NK-92 treated with Interleukin-12 subunit alpha and Interleukin-12 subunit beta, amount 100 ng/mL, for 24 hours (cell line): ENCODE measurements at regions not wholly inside any gene's neighbourhood (a gene's known extent, or its start where the extent isn't known, plus 50 kb on each side); places are given as distances from the start of the nearest gene placed in this dataset.

Experiments used
- DNase-seq: peaks from one replicate; lab custom pipeline; 2025; lab: John Stamatoyannopoulos, UW

DNA sequence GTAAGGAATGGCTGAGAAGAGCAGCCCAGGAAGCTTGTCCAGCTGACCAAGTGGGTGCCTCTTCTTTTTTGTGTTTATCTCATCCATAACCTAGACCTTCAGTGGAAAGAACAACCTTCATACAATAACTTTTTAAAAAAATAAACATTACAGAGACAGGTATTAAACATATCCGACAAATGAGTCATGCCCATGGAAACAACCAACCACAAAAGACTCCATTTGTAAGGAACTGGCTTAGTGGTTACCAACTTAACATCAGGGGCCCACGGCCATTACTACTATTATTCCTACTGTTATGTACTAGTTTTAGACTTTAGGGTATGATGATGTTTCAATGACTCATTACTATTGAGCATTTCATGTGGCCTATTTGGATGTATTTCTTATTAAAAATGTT, 191.7 kb upstream of the SERP2 start:
- no peak for DNase-seq

DNA sequence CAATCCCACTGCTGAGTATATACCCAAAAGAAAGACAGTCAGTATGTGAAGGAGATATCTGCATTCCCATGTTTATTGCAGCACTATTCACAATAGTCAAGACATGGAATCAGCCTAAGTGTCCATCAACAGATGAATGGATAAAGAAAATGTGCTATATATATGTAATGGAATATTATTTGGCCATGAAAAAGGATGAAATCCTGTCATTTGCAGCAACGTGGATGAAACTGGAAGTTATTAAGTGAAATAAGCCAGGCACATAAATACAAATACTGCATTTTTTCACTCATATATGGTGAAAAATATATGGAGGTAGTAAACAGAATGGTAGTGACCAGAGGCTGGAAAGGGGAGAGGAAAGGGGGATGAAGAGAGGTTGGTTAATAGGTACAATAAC, 188.9 kb upstream of the SERP2 start:
- DNase-seq = no peak

DNA sequence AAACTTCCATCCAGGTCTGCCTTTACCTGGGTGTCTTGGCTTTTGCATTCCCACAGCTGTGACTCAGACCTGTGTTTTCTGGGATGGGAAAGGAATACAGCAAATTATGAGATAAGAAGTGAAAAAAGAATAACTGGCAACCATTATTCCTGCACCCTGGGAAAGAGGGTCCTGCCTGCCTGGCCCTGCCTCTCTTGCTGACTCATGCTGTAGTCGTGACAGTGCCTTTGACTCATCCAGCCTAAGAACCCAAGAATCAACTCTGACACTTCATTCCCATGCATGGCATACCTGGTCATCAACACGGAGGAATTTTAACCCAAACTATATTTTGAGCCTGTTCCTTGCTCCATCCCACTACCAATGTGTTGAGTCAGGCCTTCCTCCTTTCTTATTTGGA, 185.4 kb upstream of the SERP2 start:
- no peak for DNase-seq

DNA sequence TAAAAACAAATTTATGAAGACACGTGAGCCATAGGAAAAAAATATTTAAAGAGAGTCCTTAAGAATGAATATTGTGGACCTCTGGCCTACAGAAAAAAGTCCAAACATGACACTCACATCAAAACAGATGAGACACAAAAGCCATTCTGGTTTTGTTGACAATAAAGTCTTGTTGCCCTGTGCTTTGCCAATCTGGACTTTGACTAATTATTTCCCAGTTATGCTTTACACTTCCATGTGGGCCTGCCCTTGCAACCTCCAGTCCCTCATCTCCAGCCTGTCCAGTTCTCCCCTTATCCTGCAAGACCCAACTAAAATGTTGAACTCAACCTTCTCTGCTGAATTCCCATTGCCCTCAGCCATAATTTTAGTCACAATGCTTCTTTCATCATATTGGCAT, 184.5 kb upstream of the SERP2 start:
- DNase-seq = no peak

DNA sequence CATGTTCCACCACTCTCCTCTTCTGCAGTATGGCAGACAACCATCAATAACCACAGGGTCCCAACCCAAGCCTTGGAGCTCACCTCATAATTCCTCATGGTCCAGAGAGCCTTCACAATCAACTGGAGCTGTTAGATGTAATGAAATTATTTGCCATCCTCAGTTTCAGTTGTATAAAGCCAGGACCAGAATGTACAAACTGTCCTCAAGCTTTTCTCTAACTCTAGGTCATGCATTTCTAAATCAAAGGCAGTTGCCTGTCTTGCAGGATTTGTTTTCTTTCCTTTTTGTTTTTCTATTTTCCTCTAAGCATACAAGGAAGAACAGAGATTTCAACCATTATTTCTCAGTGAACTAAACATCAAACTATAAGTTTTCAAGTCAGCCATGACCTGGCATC, 182.5 kb upstream of the SERP2 start:
- no peak for DNase-seq

DNA sequence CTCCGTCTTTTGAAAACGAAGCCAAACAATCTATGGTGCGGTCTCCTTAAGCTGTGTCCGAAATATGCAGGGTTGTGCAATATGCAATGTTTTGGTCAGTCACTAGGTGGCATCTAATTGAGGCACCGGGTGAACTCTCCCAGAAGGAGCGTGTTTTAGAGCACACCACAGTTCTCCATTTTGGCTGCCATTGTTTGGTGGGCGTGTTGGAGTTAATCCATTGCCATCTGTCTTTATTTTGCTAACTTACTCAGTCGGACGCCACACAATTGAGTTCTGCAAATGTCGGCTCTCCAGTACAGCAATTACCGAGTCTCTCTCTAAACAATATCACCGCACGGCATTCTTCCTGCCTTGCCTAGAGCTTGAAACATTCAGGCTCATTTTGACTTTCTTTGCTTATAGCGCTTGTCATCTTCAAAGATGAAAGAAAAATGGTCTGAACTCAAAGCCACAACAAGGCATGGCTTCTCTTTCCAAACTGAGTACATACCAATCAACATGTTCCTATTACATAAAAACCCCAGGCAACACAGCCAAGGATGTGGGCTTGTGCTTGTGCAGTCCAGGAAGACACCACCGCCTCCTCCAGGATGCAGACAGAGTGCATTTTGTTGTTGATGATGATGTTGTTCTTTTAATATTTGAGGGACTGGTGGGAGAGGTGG, 182.0 kb upstream of the SERP2 start:
- DNase-seq = no peak

DNA sequence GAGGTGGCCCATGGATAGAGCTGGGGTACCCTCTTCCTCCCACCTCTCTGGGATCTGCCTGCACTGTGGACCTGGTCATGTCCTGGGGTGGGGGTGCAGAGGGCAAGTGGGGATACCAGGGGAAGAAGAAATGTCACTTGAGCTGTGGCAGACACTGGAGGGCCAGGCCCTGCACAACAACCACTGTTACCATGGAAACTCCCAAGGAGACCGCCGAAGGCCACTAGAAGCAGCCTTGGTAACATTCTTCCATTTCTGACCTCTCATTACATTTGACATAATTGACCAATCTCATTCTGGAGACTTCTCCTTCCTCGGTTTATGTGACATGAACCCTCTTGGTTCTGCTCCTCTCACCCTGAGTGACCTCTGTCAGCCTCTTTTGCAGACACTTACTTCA, 179.9 kb upstream of the SERP2 start:
- no peak for DNase-seq

DNA sequence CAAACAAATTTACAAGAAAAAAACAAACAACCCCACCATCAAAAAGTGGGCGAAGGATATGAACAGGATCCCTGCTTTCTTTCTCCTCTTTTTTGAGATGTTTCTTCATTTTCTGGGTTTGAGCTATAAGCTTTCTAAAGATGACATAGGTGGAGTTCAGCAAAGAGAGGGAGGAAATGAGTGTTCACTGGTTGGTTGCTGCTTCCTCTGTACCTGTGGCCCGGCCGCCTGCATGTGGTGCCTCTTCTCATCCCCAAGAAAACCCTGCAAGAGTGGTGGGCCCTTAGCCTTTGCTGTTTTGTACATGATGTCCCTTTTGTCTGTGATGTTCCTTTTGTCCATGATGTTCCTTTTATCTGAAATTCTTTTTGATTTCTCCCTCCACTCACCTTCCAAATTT, 178.4 kb upstream of the SERP2 start:
- no peak for DNase-seq

DNA sequence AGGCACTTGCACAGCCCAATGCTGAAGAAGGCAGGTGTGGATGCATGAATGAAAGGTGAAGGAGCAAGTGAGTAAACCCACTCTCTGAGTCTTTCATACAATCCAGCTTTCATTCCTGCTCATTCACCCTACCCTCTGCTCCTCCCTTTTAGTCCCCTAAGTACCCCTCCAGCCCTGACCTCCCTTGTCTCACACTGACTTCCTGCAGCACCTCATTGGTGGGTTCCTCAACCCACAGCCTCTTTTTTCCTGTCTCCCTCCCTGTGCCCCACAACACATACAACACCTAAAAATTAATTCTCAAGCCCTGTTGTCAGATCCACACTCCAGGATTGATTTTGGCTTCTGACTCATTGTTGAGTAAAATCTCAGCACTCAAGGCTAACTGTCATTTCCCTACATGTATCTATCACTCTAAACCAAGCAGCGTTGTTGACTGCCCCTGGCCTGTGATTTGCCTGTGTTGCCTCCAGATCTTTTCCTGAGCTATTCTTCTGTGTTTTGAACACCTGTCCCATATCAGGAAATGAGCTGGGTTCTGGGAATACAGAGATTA, 177.3 kb upstream of the SERP2 start:
- no peak for DNase-seq

DNA sequence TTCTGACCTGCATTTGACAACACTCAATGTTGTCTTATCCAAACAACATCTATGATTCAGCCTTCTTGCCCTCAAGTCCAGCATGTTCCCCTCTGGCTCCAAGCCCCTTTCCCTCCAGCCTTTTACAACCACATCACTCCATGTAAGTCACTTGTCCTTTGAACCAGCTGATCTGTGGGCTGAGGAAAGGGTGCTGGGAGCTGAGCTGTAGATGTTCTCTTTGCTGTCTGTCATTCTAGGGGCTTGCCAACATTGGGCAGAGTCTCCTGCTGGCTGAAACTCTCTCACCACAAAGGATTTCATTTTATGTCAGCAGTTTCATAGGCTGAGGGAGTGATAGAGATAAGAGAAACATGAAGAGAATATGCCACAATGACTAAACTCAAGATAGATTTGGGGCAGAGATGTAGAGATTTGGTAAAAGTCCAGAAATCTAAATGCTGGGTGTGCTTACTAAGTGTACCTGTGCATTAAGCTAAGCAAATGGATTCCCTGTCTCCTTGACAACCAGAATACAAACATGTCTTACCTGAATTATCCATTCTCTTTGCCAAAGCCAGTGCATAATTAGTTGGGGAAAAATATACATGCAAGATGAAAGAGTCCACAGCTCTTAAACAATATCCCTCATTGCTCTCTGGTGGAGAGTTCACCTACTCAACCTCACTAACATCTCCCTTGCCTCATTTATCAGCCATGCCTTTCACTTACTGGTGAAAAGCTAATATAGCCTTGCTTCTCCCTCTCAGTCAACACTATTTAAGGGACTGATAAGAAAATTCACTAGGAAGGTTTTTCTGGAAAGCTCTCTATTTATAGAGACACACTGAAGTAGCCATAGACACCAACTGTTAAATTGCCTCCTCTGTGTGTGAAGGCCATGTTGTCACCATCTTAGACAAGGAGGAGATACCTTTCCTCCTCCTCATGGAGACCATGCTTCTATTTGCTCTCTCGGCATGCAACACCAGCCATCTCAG, 175.5 kb upstream of the SERP2 start:
- DNase-seq = no peak

DNA sequence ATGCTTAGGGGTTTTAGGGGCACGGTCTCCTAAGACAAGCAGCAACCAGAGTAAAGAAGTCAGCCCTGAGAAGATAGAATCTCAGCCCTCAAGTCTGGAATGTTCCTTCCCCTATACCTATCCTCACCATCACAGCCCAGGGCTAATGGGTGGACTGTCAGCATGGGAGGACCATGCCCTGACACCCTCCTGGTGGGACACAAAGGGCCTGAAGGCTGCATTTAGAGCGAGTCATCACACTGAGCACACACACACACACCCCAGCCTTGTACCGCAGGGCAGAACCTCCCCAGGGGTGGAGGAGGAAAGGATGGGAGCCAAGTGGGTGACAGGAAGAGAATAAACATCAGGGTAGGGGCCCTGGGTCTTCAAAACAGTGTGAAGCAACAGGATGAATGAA, 174.8 kb upstream of the SERP2 start:
- DNase-seq = no peak

DNA sequence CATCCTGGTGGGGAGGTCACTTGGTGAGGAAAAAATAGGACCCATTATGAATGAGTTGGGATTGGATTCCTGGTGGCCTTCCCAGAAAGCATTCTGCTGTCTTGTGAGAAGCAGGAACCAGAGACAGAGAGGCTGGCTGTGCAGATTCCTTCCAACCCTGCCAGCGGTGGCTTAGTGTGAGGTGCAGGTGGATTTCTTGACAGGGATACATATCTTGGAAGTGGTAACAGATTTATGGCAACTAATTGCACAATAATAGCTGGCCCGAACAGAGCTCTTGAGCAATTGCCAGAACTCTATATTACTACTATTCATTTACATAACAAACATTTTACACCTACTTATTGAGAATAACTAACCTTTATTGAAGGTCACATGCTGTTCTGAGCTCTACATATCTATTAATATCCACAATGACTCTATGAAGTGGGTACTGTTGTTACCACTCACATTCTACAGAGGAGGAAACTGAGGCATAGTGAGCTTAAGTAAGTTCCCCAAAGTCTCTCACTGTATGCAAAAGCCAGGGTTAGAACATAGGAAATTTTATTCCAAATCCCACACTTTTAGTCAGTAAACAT, 173.9 kb upstream of the SERP2 start:
- no peak for DNase-seq

DNA sequence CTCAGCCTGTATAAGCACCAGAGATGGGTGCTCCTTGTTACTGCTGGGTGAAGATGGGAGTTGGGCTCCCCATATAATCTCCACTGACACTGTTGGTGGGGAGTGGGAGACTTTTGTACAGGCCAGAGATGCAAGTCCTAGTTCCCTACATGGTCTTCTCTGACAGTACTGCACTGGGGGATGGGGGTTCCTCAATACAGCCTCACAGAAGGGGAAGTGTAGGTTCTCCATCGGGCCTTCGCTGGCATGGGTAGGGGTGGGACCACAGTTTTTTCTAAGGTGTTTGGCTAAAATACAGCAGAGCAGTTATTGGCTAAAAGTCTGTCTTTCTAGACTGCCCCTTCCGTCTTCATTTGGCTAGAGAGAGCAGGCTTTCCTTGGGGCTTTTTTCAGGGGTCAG, 167.2 kb upstream of the SERP2 start:
- no peak for DNase-seq

DNA sequence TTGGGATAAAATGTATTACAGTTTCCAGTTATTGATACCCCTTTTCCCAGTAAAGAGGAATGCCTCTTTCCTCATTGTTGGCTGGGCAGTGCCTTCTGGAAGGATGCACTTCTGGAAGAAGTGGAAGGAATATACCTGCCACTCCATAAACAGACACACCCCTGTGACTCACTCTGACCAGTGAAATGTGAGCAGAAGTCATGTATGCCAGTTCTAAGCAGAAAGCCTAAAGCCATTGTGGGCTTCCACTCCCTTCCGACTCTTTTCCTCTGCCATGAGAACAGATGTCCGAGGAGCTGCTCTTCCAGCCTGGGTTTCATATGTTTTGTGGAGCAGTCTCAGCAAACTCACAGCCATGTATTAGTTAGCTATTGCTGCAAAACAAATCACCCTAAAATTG, 166.1 kb upstream of the SERP2 start:
- no peak for DNase-seq

DNA sequence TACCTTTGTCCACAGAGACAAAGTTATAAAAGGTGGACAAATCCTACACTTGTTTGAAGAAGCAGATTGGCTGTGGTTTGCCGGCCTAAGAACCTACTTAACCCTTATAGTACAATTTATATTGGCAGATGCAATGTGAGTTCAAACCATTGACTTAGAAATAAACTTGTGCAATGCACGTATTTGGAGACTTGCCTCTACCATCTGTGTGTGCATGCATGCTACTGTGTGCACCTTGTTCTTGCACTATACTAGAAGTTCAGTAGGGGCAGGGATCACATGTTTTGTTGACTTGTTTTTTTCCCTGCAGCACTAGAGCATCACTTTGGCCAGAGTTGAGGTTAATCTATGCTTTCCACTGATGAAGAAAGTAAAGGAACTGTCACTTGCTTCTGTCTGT, 163.1 kb upstream of the SERP2 start:
- DNase-seq = no peak

DNA sequence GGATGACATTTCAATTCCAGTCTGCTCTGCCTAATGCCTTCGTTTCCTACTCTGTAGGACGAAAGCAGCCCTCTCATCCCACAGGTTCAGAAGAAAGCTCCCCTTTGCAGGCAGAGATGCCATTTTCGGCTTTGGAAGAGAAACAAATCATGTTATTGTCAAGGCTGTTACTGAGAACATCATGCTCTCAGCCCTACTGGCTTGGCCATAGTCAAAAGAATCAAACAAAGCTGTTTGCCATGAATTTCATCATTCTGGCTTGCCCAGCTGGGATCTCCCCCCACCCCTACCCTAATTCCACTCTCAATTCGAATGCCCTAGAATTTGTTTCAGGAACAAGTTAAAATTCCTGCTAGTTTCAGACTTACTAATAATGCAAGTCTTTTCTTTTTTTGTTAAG, 162.3 kb upstream of the SERP2 start:
- no peak for DNase-seq

DNA sequence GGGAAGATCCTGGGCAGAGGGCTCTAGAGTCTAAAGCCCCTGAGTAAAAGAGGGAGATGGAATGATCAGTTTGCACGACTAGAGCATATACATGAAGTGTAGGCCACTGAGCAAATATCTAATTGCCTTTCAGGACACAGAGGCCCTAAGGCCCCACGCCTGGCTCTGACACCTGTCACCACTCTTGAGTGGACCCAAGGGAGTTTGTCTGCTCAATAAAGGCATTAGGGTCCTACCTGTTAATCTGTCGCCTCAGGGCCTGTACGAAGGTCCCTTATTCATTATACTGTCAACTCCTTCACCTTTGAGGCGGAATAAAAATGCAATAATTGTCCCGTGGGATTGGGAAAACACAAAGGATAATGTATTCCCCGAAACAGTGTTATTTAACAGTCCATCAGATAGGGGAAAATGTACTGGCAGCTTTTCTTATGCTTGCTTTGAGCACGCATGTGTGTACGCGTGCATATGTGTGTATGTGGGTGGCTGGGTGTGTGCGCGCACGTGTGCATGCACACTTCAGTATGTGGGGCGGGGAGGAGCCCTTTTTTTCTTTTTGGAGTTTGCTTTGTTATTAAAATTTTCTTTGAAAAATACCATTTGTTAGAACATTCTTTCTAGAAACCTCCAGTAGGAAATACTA, 161.8 kb upstream of the SERP2 start:
- DNase-seq = no peak

DNA sequence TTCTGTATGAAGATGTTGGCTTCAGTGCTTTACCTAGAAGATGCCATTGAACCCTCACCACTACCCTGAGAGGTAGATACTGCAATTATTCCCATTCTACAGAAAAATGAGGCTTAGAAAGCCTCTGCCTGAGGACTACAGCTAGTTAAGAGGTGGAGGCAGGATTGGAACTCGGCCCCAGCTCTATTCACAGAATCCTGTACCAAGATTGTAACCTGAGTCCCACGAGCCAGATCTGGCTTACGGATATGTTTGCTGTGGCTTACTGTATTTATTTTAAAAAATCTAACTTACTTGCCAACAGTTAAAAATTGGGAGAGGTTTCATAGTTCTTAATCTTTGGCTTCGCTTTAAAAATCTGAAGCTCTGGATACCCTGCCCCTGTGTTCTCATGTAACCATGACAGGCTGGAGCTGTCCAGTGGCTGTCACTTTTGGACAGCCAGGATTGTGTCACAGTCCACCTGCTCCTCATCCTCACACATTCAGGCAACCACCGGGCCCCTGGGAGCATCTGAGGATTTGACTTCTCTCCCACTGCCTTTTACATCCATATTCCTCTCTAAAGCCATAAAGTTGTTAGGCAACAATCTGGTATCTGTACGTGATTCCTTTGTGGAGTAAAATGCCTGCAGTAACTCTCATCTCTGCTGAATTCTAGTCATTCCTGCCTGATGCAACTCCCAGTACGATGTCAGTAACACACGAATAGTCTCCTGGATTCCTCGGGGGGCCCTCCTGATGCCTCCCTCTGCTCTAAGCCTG, 160.8 kb upstream of the SERP2 start:
- DNase-seq = no peak

DNA sequence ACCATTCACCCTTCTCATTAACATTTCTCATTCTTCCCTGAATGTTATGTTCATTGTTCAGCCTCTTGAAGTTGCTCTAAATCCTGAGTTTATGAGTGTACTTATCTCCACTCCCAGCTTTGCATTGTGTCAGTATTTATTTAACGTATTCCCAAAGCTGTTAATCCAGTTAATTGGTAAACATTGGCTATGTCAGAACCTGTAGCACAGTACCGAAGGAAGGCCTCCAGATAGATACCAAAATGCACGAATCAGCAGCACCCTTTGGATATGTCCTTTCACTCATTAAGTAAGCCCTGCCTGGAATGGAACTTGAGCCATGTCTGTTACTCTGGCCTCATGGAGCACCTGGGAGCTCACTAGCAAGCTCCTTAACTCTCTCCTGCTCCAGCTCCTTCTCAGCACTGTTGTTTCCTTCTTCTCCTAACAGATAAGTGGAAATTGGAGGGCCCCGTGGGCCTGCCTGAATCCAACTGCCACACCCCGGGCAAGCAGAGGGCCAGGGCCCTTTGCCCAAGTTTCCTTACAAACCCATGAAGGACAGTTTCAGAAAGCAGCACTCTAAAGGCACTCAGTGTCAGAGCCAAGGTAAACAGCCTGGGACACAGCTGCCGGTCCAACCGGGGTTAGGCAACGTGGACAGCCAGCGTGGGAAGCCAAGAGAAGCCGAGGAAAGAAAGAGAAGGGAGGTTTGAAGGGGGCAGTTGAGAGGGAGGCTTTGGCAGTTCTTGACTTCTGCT, 155.0 kb upstream of the SERP2 start:
- DNase-seq = no peak

DNA sequence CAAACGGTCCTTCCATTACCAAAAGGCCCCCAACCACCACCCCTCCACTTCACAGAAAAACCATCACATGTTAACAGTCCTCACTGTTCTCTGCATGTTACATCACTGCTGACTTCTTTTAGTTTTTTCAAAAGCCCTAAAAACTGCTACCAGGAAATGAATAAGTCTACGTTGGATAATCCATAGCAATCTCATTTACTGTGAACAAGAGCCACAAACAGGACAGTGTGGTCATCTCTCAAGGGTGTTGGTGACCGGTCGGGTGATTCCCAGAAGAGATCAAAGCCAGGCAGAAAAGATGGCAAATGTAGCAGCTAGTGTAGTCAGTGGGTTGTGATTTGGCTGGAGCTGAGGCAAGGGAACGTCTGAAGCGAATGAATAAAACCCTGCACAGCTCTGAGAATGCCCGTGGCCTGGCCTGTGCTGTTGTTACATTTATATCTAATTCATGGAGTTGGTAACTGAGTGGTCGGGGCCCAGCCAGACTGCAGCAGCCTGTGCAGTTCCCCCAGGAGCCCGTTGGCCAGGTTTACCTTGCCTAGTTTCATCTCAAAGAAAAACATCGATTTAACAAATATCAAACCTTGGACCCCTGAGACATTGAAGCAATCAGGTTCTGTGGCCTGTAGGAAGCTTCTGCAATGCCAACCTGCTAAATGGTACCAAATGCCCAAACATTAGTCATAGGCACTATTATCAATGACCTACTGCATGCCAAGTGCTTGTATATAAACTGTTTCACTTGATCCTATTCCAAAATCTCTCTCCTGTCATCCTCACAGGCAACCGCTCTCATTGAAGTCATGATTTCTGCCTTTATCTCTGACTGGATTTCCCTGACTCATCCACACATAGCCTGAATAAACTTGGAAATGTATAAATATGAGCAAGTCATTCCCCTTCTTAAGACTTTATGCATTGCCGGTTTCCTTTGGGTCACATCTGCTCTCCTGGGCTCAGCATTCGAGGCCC, 153.8 kb upstream of the SERP2 start:
- DNase-seq = no peak
